Neural progenitor cell (in vitro differentiated cells): ENCODE measurements at regions not wholly inside any gene's neighbourhood (a gene's known extent, or its start where the extent isn't known, plus 50 kb on each side); places are given as distances from the start of the nearest gene placed in this dataset.

Source experiments
- DNase-seq: peaks from one replicate; pipeline ENCODE4 v3.0.0-alpha.2; 2016; ENCODE audit warnings: low spot score
- H2AFZ ChIP-seq: fragments of 200-600 bp; sonication (generic); replicated peaks from 2 replicates; pipeline ENCODE4 v1.6.1; 2016; ENCODE audit warnings: antibody characterized with exemption
- H3F3A ChIP-seq: fragments of 200-600 bp; sonication (generic); 2 replicates; pipeline ENCODE4 v1.6.1; 2016; ENCODE audit warnings: antibody characterized with exemption, low read depth
- H3K27ac ChIP-seq: fragments of 200-600 bp; sonication (generic); 2 replicates; pipeline ENCODE4 v1.5.1; 2016; ENCODE audit warnings: mild to moderate bottlenecking
- H3K27me3 ChIP-seq: fragments of 200-600 bp; sonication (generic); 2 replicates; pipeline ENCODE4 v1.6.1; 2016; ENCODE audit warnings: mild to moderate bottlenecking, moderate library complexity
- H3K36me3 ChIP-seq: fragments of 200-600 bp; sonication (generic); 2 replicates; pipeline ENCODE4 v1.5.1; 2016
- H3K4me1 ChIP-seq: fragments of 200-600 bp; sonication (generic); 2 replicates; pipeline ENCODE4 v1.6.1; 2016; ENCODE audit warnings: mixed run types
- H3K4me2 ChIP-seq: fragments of 200-600 bp; sonication (generic); 2 replicates; pipeline ENCODE4 v1.6.1; 2016
- H3K4me3 ChIP-seq: fragments of 200-600 bp; sonication (generic); 2 replicates; pipeline ENCODE4 v1.5.1; 2016
- H3K79me2 ChIP-seq: fragments of 200-600 bp; sonication (generic); 2 replicates; pipeline ENCODE4 v1.6.1; 2016; ENCODE audit warnings: low read depth
- H3K9ac ChIP-seq: fragments of 200-600 bp; sonication (generic); 2 replicates; pipeline ENCODE4 v1.6.1; 2016
- H3K9me3 ChIP-seq: fragments of 200-600 bp; sonication (generic); 2 replicates; pipeline ENCODE4 v1.5.1; 2016; ENCODE audit warnings: low read depth
- H4K20me1 ChIP-seq: fragments of 200-600 bp; sonication (generic); 2 replicates; pipeline ENCODE4 v1.6.1; 2016; ENCODE audit warnings: low read depth
- H3K27ac Mint-ChIP-seq: 3 replicates; pipeline ENCODE4 v1.8.0; 2021; ENCODE audit warnings: mixed read lengths
- H3K27me3 Mint-ChIP-seq: 2 replicates; pipeline ENCODE4 v1.8.0; 2022; ENCODE audit warnings: low read depth, mild to moderate bottlenecking, inconsistent platforms, moderate library complexity, mixed read lengths; ENCODE audit not compliant: insufficient read depth
- H3K36me3 Mint-ChIP-seq: 3 replicates; pipeline ENCODE4 v1.8.0; 2021; ENCODE audit warnings: mixed read lengths
- H3K4me1 Mint-ChIP-seq: 3 replicates; pipeline ENCODE4 v1.8.0; 2021; ENCODE audit warnings: mixed read lengths
- H3K4me3 Mint-ChIP-seq: 3 replicates; pipeline ENCODE4 v1.8.0; 2021; ENCODE audit warnings: mild to moderate bottlenecking, moderate library complexity, mixed read lengths
- H3K9me3 Mint-ChIP-seq: 3 replicates; pipeline ENCODE4 v1.8.0; 2020; ENCODE audit warnings: mixed read lengths
- EZH2 ChIP-seq: fragments of 200-600 bp; sonication (generic); IDR thresholded peaks from 2 replicates; pipeline ENCODE4 v1.6.1; 2017; ENCODE audit warnings: antibody characterized with exemption, mild to moderate bottlenecking, moderate library complexity
- EZH2phosphoT487 ChIP-seq: fragments of 200-600 bp; sonication (generic); IDR thresholded peaks from 2 replicates; pipeline ENCODE4 v1.6.1; 2017; ENCODE audit warnings: antibody characterized with exemption
- TF ChIP-seq, protein P1 (sequence below): fragments of 200-600 bp; sonication (generic); IDR thresholded peaks from 2 replicates; pipeline ENCODE4 v1.5.1; 2017; ENCODE audit warnings: antibody characterized with exemption, mild to moderate bottlenecking

DNA sequence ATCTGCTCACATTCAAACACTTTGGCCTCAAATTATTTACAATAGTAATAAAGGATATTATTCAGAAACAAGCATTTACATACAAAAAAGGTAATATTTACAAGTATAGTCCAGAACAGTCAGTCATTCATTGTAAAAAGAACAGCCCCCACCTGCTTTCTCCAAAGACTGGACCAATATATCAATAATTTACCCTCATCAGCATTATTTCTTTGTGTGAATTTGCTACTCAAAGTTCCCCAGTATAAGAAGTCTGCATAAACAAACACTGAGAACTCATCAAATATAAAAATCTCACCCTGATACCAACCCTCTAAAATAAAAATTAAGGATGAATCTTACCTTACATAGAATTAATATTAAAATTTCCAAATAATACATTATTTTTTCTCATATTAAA lies 267.8 kb upstream of the POU5F2 start:
- Mint-ChIP-seq H3K36me3 (peaks cover 2% of the 10 kb centered on the region), H3K27me3 (peaks cover 5% of the 10 kb centered on the region)
- no peak for TF ChIP-seq EZH2phosphoT487
- TF ChIP-seq EZH2: no peak
- TF ChIP-seq, protein P1, sequence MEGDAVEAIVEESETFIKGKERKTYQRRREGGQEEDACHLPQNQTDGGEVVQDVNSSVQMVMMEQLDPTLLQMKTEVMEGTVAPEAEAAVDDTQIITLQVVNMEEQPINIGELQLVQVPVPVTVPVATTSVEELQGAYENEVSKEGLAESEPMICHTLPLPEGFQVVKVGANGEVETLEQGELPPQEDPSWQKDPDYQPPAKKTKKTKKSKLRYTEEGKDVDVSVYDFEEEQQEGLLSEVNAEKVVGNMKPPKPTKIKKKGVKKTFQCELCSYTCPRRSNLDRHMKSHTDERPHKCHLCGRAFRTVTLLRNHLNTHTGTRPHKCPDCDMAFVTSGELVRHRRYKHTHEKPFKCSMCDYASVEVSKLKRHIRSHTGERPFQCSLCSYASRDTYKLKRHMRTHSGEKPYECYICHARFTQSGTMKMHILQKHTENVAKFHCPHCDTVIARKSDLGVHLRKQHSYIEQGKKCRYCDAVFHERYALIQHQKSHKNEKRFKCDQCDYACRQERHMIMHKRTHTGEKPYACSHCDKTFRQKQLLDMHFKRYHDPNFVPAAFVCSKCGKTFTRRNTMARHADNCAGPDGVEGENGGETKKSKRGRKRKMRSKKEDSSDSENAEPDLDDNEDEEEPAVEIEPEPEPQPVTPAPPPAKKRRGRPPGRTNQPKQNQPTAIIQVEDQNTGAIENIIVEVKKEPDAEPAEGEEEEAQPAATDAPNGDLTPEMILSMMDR: no peak

DNA sequence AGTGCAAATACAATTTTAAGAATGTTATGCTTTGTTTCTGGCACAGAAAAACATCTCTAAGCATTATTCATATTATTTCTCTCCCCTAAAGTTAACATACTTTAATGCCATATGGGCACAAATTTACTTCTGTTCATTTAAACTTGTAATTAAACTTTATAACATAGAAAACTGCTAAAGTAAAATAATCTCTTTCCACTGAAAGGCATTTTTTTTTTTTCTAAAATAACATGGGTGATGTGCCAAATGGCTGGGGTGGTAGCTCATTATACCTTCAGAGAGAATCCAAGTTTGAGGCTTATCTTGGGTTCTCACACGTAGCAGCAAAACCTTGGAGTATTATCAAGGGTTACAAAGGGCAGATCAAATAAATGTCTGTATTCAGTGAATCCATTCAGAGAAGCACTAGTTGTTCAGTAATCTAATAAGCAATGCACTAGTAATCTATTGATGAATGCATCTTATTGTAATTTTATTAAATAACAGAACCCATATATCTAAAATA lies 257.6 kb upstream of the POU5F2 start:
- Mint-ChIP-seq H3K9me3 (peaks cover 16% of the 10 kb centered on the region), H3K36me3 (peaks cover 4% of the 10 kb centered on the region), H3K27ac (no peak overlapping the region), H3K4me3 (no peak overlapping the region), H3K4me1 (peaks cover 8% of the 10 kb centered on the region), H3K27me3 (peaks cover 2% of the 10 kb centered on the region)
- H3K4me3 ChIP-seq: no peak overlapping the region
- no peak for DNase-seq
- H4K20me1 ChIP-seq: no peaks in the 10 kb centered on the region
- H3K79me2 ChIP-seq: no peaks in the 10 kb centered on the region
- TF ChIP-seq, protein P1: no peak
- TF ChIP-seq EZH2: no peak
- no peak for TF ChIP-seq EZH2phosphoT487
- H3K27ac ChIP-seq: no peak overlapping the region
- H3K4me2 ChIP-seq: no peak overlapping the region
- no peak overlapping the region for H3K9ac ChIP-seq
- H2AFZ ChIP-seq: no peak overlapping the region
- no peaks in the 10 kb centered on the region for H3K9me3 ChIP-seq
- no peaks in the 10 kb centered on the region for H3F3A ChIP-seq
- no peaks in the 10 kb centered on the region for H3K36me3 ChIP-seq
- no peaks in the 10 kb centered on the region for H3K27me3 ChIP-seq
- H3K4me1 ChIP-seq: peaks cover 9% of the 10 kb centered on the region

More for the DNA sequence above, 267.8 kb upstream of the POU5F2 start:
- Histone ChIP-seq H3K9ac (no peak overlapping the region), H3K79me2 (no peaks in the 10 kb centered on the region), H3K27ac (no peak overlapping the region), H3K4me2 (no peak overlapping the region), H3K27me3 (no peaks in the 10 kb centered on the region), H2AFZ (no peak overlapping the region), H3K4me3 (no peak overlapping the region), H4K20me1 (no peaks in the 10 kb centered on the region), H3K4me1 (no peaks in the 10 kb centered on the region), H3K36me3 (no peaks in the 10 kb centered on the region), H3K9me3 (no peaks in the 10 kb centered on the region), H3F3A (no peaks in the 10 kb centered on the region)
- peaks cover 15% of the 10 kb centered on the region for H3K9me3 Mint-ChIP-seq
- H3K27ac Mint-ChIP-seq: no peak overlapping the region
- H3K4me1 Mint-ChIP-seq: no peaks in the 10 kb centered on the region
- no peak overlapping the region for H3K4me3 Mint-ChIP-seq
- DNase-seq: no peak

DNA sequence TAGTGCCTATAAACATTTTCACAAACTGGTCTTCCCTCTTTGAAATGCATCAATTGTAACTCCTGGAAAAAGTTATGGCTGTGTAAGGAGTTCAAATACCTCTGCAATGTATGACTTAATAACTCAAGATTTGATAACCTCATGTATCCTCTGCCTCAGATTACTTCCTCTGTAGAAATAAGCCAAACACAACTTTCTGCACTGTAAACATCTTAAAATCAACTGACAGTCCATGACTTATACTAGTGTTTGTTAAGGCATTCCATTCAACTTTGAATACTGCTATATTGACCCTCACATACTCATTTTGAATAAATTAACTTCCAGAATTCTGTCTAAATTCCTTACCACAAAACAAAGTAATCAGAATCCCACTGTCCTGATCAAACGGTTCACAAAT lies 256.2 kb upstream of the POU5F2 start:
- no peak overlapping the region for H3K4me2 ChIP-seq

More for the DNA sequence above, 256.2 kb upstream of the POU5F2 start:
- no peak overlapping the region for H3K27ac Mint-ChIP-seq
- H3K27me3 Mint-ChIP-seq: peaks cover 2% of the 10 kb centered on the region
- Histone ChIP-seq H3K36me3 (no peaks in the 10 kb centered on the region), H3K79me2 (no peaks in the 10 kb centered on the region), H3K27me3 (no peaks in the 10 kb centered on the region), H3K4me1 (peaks cover 8% of the 10 kb centered on the region), H3K9ac (no peak overlapping the region), H2AFZ (no peak overlapping the region), H3K9me3 (no peaks in the 10 kb centered on the region), H3F3A (no peaks in the 10 kb centered on the region), H4K20me1 (no peaks in the 10 kb centered on the region), H3K27ac (no peak overlapping the region), H3K4me3 (no peak overlapping the region)
- TF ChIP-seq EZH2phosphoT487 (no peak), EZH2 (no peak)
- TF ChIP-seq, protein P1: no peak
- peaks cover 10% of the 10 kb centered on the region for H3K4me1 Mint-ChIP-seq
- no peak for DNase-seq
- H3K4me3 Mint-ChIP-seq: no peak overlapping the region
- H3K9me3 Mint-ChIP-seq: peaks cover 12% of the 10 kb centered on the region
- peaks cover 4% of the 10 kb centered on the region for H3K36me3 Mint-ChIP-seq
